ENCODE measurements at regions not wholly inside any gene's neighbourhood (a gene's known extent, or its start where the extent isn't known, plus 50 kb on each side); places are given as distances from the start of the nearest gene placed in this dataset.

- H3K27me3 ChIP-seq, result no peaks in the 10 kb centered on the region
- H3K4me3 ChIP-seq, result no peak overlapping the region
- ATAC-seq (no peak), DNase-seq (no peak)
- H3K9me3 ChIP-seq, result no peaks in the 10 kb centered on the region
- 34 to 53% methylated on average over 3 of the region's 3 CpGs for WGBS, 2 donors
- TF ChIP-seq CTCF (IDR thresholded peaks at IDR 0.05), result no peak
- TF ChIP-seq POLR2A (IDR thresholded peaks at IDR 0.05), result no peak
- H3K4me1 ChIP-seq, result no peaks in the 10 kb centered on the region
- no peaks in the 10 kb centered on the region for H3K36me3 ChIP-seq (replicated peaks in 1 of 2; ENCODE audit: insufficient read depth in 1 of 2, low read depth in 2 of 2)
- intact Hi-C loops (cut with DNase I), result no loop called here
- no peak overlapping the region for H3K27ac ChIP-seq
Measured at GRCh38 chrY:17166881-17167280, 713.1 kb downstream of the CDY2B start.

- no peaks in the 10 kb centered on the region for H3K27me3 ChIP-seq
- DNase-seq (no peak), ATAC-seq (no peak)
- H3K4me3 ChIP-seq, result no peak overlapping the region
- intact Hi-C loops (cut with DNase I), result no loop called here
- no peaks in the 10 kb centered on the region for H3K9me3 ChIP-seq
- H3K27ac ChIP-seq, result no peak overlapping the region
- TF ChIP-seq CTCF (IDR thresholded peaks at IDR 0.05) (no peak), POLR2A (IDR thresholded peaks at IDR 0.05) (no peak)
- H3K36me3 ChIP-seq (replicated peaks in 1 of 2; ENCODE audit: insufficient read depth in 1 of 2, low read depth in 2 of 2), result no peaks in the 10 kb centered on the region
- 46 to 47% methylated on average over 2 of the region's 2 CpGs for WGBS, 2 donors
- H3K4me1 ChIP-seq, result no peaks in the 10 kb centered on the region
Measured at GRCh38 chrY:17122166-17122565, 757.9 kb downstream of the CDY2B start.

- H3K4me1 ChIP-seq, result no peaks in the 10 kb centered on the region
- H3K27me3 ChIP-seq, result no peaks in the 10 kb centered on the region
- no peaks in the 10 kb centered on the region for H3K9me3 ChIP-seq
- TF ChIP-seq CTCF (IDR thresholded peaks at IDR 0.05) (no peak), POLR2A (IDR thresholded peaks at IDR 0.05) (no peak)
- H3K27ac ChIP-seq, result no peak overlapping the region
- no peak overlapping the region for H3K4me3 ChIP-seq
- H3K36me3 ChIP-seq (replicated peaks in 1 of 2; ENCODE audit: insufficient read depth in 1 of 2, low read depth in 2 of 2), result no peaks in the 10 kb centered on the region
- intact Hi-C loops (cut with DNase I), result no loop called here
- DNase-seq (no peak), ATAC-seq (no peak)
Measured at GRCh38 chrY:17085303-17085702, 794.7 kb downstream of the CDY2B start.

GRCh38 chrY:17079887-17080286 is 800.1 kb downstream of the CDY2B start:
- TF ChIP-seq POLR2A (IDR thresholded peaks at IDR 0.05), result no peak
- Histone ChIP-seq H3K4me1 (no peaks in the 10 kb centered on the region), H3K4me3 (no peak overlapping the region), H3K9me3 (no peaks in the 10 kb centered on the region), H3K27me3 (no peaks in the 10 kb centered on the region), H3K36me3 (replicated peaks in 1 of 2; ENCODE audit: insufficient read depth in 1 of 2, low read depth in 2 of 2) (no peaks in the 10 kb centered on the region), H3K27ac (no peak overlapping the region)
- DNase-seq, result no peak
- no peak for ATAC-seq
- 12 to 17% methylated on average over 3 of the region's 3 CpGs for WGBS, 2 donors
- intact Hi-C loops (cut with DNase I), result no loop called here

- Histone ChIP-seq H3K27me3 (no peaks in the 10 kb centered on the region), H3K9me3 (no peaks in the 10 kb centered on the region), H3K27ac (no peak overlapping the region), H3K36me3 (replicated peaks in 1 of 2; ENCODE audit: insufficient read depth in 1 of 2, low read depth in 2 of 2) (no peaks in the 10 kb centered on the region), H3K4me1 (no peaks in the 10 kb centered on the region), H3K4me3 (no peak overlapping the region)
- no peak for TF ChIP-seq CTCF (IDR thresholded peaks at IDR 0.05)
- no peak for TF ChIP-seq POLR2A (IDR thresholded peaks at IDR 0.05)
- DNase-seq, result no peak
- intact Hi-C loops (cut with DNase I), result no loop called here
- 17 to 27% methylated on average over 2 of the region's 2 CpGs for WGBS, 2 donors
- no peak for ATAC-seq
Measured at GRCh38 chrY:17067307-17067706, 812.7 kb downstream of the CDY2B start.
